Spleen (tissue), 7 donors: ENCODE measurements at regions not wholly inside any gene's neighbourhood (a gene's known extent, or its start where the extent isn't known, plus 50 kb on each side); places are given as distances from the start of the nearest gene placed in this dataset.
"Not testable (repeated sequence)": the region's sequence is repeated elsewhere in the genome, so short reads cannot be mapped to it uniquely, and the experiment has no call there.

Experiments
- CTCF ChIP-seq, 11 experiments: fragments of 200-600 bp in 7 of 11; fragments of 450-650 bp in 4 of 11; sonication (generic) in 4 of 11; IDR thresholded peaks in 8 of 11; conservative IDR thresholded peaks in 3 of 11; 1 replicate in 7 of 11; 2 replicates in 4 of 11; pipeline versions ENCODE4 v1.4.0 to v1.8.0; 2016 to 2021; ENCODE audit warnings: antibody characterized with exemption in 11 of 11, inconsistent platforms in 4 of 11, mild to moderate bottlenecking in 1 of 11
- POLR2A ChIP-seq, 3 donors: fragments of 450-650 bp; IDR thresholded peaks; one replicate each; pipeline ENCODE4 v1.5.1; 2017; ENCODE audit warnings: antibody characterized with exemption in 3 of 3, mild to moderate bottlenecking in 1 of 3
- donor health status: DM: no; HTN: no; CAD: no; lungs with moderate emphysema.
- donor health status: DM: no; HTN: no; CAD: no.
- donor health status: DM: no; HTN: no; CAD: no.

GRCh38 chr4:159804592-159804991 is 701.7 kb downstream of the RAPGEF2 start:
- TF ChIP-seq POLR2A (IDR thresholded peaks at IDR 0.05); CTCF (IDR thresholded peaks at IDR 0.05 in 8 of 11, conservative IDR thresholded peaks at IDR 0.05 in 3 of 11): not testable (repeated sequence)
